ENCODE measurements at regions not wholly inside any gene's neighbourhood (a gene's known extent, or its start where the extent isn't known, plus 50 kb on each side); places are given as distances from the start of the nearest gene placed in this dataset.

- H3K27me3 ChIP-seq = peaks cover 0 to 17% (median 0%) of the 10 kb centered on the region in 3 donors
- no peak overlapping the region for H3K4me3 ChIP-seq
- TF ChIP-seq CTCF (IDR thresholded peaks at IDR 0.05) = peak in 2 of 4 experiments; percentile 16 to 31
- TF ChIP-seq POLR2AphosphoS5 (IDR thresholded peaks at IDR 0.05) = no peak
- TF ChIP-seq POLR2A (IDR thresholded peaks at IDR 0.05) = no peak
- TF ChIP-seq EP300 (IDR thresholded peaks at IDR 0.05) = no peak
- DNase-seq = no peak
- H3K4me1 ChIP-seq = no peaks in the 10 kb centered on the region
- intact Hi-C loops (cut with DNase I) = no loop called here
- H3K36me3 ChIP-seq = no peaks in the 10 kb centered on the region
- WGBS, 2 donors = 21 to 25% methylated on average over 12 of the region's 12 CpGs
- no peaks in the 10 kb centered on the region for H3K9me3 ChIP-seq
- H3K27ac ChIP-seq = no peak overlapping the region
These were observed 108.7 kb downstream of the TEX29 start for GRCh38 chr13:111429064-111429558.

- Histone ChIP-seq H3K4me3 (no peak overlapping the region), H3K9me3 (no peaks in the 10 kb centered on the region), H3K4me1 (no peaks in the 10 kb centered on the region), H3K36me3 (no peaks in the 10 kb centered on the region), H3K27me3 (peaks cover 0 to 14% (median 0%) of the 10 kb centered on the region in 3 donors), H3K27ac (no peak overlapping the region)
- no peak for TF ChIP-seq CTCF (IDR thresholded peaks at IDR 0.05)
- no peak for TF ChIP-seq POLR2A (IDR thresholded peaks at IDR 0.05)
- no peak for TF ChIP-seq POLR2AphosphoS5 (IDR thresholded peaks at IDR 0.05)
- TF ChIP-seq EP300 (IDR thresholded peaks at IDR 0.05) = no peak
- DNase-seq = no peak
- intact Hi-C loops (cut with DNase I) = no loop called here
- WGBS, 2 donors = 44 to 64% methylated on average over 3 of the region's 3 CpGs
These were observed 110.8 kb downstream of the TEX29 start for GRCh38 chr13:111431206-111431605.

- 44 to 63% methylated on average over 3 of the region's 3 CpGs for WGBS, 2 donors
- Histone ChIP-seq H3K4me1 (no peaks in the 10 kb centered on the region), H3K9me3 (no peaks in the 10 kb centered on the region), H3K27me3 (peaks cover 0 to 9% (median 0%) of the 10 kb centered on the region in 3 donors), H3K27ac (no peak overlapping the region), H3K4me3 (no peak overlapping the region), H3K36me3 (no peaks in the 10 kb centered on the region)
- no peak for DNase-seq
- TF ChIP-seq POLR2AphosphoS5 (IDR thresholded peaks at IDR 0.05) = no peak
- TF ChIP-seq POLR2A (IDR thresholded peaks at IDR 0.05) = no peak
- TF ChIP-seq CTCF (IDR thresholded peaks at IDR 0.05) = no peak
- TF ChIP-seq EP300 (IDR thresholded peaks at IDR 0.05) = no peak
- intact Hi-C loops (cut with DNase I) = no loop called here
These were observed 114.2 kb downstream of the TEX29 start for GRCh38 chr13:111434578-111435159.

- WGBS, 2 donors = 78 to 82% methylated on average over 11 of the region's 11 CpGs
- Histone ChIP-seq H3K36me3 (no peaks in the 10 kb centered on the region), H3K9me3 (no peaks in the 10 kb centered on the region), H3K27me3 (no peaks in the 10 kb centered on the region), H3K4me3 (no peak overlapping the region), H3K27ac (no peak overlapping the region), H3K4me1 (no peaks in the 10 kb centered on the region)
- DNase-seq = no peak
- intact Hi-C loops (cut with DNase I) = no loop called here
- no peak for TF ChIP-seq POLR2A (IDR thresholded peaks at IDR 0.05)
- TF ChIP-seq POLR2AphosphoS5 (IDR thresholded peaks at IDR 0.05) = no peak
- TF ChIP-seq CTCF (IDR thresholded peaks at IDR 0.05) = no peak
- TF ChIP-seq EP300 (IDR thresholded peaks at IDR 0.05) = no peak
These were observed 116.0 kb downstream of the TEX29 start for GRCh38 chr13:111436446-111436845.

GRCh38 chr13:111437417-111437816, 117.0 kb downstream of the TEX29 start:
- Histone ChIP-seq H3K4me3 (no peak overlapping the region), H3K27ac (no peak overlapping the region), H3K9me3 (no peaks in the 10 kb centered on the region), H3K4me1 (no peaks in the 10 kb centered on the region), H3K27me3 (no peaks in the 10 kb centered on the region), H3K36me3 (no peaks in the 10 kb centered on the region)
- no peak for TF ChIP-seq POLR2A (IDR thresholded peaks at IDR 0.05)
- TF ChIP-seq POLR2AphosphoS5 (IDR thresholded peaks at IDR 0.05) = no peak
- TF ChIP-seq CTCF (IDR thresholded peaks at IDR 0.05) = no peak
- TF ChIP-seq EP300 (IDR thresholded peaks at IDR 0.05) = no peak
- intact Hi-C loops (cut with DNase I) = no loop called here
- WGBS, 2 donors = 86 to 89% methylated on average over 11 of the region's 11 CpGs
- DNase-seq = no peak

Data from sigmoid colon (tissue), 6 donors.